Hindlimb muscle (tissue), 1 donor: ENCODE measurements at regions not wholly inside any gene's neighbourhood (a gene's known extent, or its start where the extent isn't known, plus 50 kb on each side); places are given as distances from the start of the nearest gene placed in this dataset.

ENCODE experiments used
- DNase-seq: peaks from one replicate; pipeline ENCODE4 v3.0.0-alpha.2; 2013

DNA sequence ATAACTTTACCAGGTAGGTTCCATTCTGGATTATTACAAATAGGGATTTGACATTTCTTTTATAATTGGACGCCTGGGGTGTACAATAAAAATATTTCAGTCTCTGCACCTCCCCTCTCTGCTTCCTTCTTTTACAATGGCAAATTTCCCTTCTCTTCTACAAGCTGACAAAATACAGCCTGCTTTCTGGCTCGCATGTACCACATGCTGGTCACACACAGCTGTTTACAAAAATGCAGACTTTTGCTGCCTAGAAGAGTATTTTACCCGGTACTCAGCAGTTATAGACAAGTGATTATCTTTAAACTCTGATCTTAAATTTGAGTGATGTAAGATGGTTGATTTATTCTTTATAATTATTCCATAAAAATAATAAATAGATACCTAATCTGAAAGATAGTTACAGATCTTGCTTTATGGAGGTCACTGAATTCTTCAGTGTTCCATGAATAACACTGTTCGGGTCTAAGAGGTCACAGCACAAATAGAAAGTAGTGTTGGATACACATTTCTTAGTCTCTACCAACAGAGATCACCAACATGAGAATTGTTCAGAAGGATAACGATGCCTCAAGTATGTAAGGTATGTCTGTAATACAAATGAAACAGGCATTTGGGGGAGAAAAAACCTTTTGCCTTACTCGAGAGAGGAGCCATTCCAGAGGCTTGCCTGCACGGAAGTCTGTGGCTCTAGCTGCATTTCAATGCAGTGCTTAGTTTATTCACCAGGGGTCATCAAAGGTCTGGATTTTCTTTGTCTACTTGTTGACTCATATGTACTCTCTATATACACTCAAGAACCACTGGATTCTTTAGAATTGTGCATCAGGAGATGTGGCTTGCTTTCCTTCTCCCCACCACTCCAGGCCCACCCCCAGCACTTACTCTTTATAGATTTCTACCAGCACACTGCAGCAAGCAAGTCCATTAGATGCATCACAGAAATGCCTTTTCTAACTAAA is 206.6 kb upstream of the RFX3 start:
- peak; percentile 68 for DNase-seq

- no peak for DNase-seq
These were observed 204.7 kb upstream of the RFX3 start for GRCh38 chr9:3730511-3730922.

DNA sequence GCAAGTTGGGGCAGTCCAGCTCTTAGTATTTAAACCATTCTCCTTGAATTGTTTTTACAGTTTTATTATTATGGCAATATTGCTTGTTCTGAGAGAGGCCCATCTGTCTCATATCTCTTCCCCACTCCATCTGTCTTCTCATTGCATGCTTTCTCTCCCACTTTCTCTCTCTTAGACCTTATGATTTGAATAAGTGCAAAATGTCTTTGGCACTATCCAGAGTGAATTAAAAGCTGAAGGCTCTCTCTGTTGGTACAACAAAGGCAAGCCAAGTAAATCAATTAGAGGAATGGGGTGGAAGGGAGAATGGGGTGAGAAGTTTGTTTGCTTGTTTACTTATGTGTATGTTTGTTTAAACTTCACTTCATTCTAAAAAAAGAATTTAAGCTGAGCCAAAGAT is 195.3 kb upstream of the RFX3 start:
- no peak for DNase-seq

GRCh38 chr9:3719286-3719685 is 193.5 kb upstream of the RFX3 start:
- DNase-seq, result no peak

GRCh38 chr9:3716415-3716814 is 190.6 kb upstream of the RFX3 start:
- no peak for DNase-seq

DNA sequence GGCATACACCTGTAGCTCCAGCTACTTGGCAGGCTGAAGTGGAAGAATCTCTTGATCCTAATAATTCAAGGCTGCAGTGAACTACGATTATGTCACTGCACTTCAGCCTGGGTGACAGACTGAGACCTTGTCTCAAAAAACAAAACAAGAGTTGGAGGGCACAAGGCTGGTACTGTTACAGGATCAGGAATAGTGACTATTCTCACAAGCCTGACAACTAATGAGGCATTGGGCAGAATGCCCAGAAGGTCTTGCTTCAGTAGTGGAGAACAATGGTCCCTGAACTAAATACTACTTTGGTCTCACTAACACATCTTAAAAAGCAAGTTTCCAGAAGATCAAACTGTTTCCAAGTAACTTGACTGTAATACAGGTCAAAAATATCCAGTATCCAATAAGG is 182.9 kb upstream of the RFX3 start:
- no peak for DNase-seq

DNA sequence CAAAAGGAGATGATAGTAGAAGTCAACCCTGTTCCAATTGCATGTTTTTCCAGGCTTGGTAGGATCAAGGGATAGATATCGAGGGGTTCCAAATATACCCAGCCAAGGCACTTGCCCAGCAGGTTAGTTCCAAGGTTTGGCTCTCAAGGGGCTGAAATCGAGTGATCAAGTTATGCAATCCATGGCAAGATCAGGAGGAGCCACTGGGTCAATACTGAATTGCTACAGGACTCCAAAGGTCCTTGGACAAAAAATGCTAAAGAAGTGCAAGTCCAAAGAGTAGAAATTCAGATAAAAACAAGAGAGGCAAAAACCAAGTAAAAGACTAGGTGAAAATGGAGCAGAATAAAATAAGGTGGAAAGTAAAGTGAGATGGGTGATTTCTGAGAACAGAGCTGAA is 179.1 kb upstream of the RFX3 start:
- DNase-seq, result no peak

- DNase-seq, result no peak
These were observed 175.0 kb upstream of the RFX3 start for GRCh38 chr9:3700772-3701171.

- DNase-seq, result no peak
These were observed 174.1 kb upstream of the RFX3 start for GRCh38 chr9:3699883-3700282.

- DNase-seq, result no peak
These were observed 172.7 kb upstream of the RFX3 start for GRCh38 chr9:3698531-3698930.

DNA sequence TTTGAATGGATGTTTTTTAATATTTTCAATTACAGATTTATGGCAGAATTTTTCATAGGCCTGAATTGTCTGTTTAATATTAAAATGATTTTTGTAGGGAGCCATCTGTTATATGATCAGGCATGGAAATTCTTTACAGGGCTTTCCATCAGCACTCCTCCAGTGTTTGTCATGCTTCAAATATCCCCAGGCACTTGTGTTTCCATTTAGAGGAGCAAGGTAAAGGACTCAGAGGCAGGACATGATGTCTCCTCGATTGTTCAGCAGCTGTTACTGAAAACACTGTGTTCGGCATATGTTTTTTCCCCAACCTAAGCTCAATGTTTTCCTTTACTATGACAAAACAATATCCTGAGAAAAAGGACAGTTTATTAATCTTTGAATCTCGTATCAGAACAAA is 172.3 kb upstream of the RFX3 start:
- no peak for DNase-seq

- DNase-seq, result no peak
These were observed 170.6 kb upstream of the RFX3 start for GRCh38 chr9:3696368-3696767.

DNA sequence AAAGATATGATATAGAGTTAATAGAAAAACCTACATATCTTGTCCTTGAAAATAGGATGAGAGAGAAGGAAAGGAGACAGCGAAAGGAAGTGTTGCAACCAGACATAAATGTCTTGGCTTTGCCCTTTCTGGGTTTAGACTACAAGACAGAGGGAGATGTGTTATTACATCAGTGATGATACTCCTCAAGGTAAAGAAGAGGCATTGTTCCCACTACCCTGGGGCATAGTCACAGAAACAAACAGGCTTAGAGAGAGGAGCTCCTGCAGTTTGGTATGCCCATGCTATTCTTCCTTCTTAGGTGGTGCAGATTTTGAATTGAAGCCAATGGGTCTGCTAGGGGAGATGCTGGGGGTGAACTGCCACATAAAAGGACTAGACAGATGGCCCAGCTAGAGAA is 166.8 kb upstream of the RFX3 start:
- DNase-seq, result no peak

DNA sequence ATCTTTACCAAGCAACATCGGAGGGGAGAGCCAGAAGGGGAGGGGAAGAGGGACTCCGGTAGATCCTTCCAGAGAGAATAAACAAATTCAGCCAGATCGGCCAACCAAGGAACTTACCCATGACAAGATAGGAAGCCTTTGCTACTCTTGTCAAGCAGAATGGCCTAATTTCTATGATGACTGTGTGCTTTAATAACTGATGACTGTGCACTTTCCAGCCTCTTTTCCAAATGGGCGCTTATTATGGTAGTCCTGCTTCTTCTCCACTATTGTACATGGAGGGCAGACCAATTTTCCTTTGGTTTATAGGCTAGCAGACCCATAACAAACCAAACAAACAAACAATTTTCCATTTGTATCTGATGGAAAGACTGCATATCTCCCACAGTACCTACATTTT is 163.8 kb upstream of the RFX3 start:
- DNase-seq, result no peak

- no peak for DNase-seq
These were observed 161.3 kb upstream of the RFX3 start for GRCh38 chr9:3687145-3687544.

DNA sequence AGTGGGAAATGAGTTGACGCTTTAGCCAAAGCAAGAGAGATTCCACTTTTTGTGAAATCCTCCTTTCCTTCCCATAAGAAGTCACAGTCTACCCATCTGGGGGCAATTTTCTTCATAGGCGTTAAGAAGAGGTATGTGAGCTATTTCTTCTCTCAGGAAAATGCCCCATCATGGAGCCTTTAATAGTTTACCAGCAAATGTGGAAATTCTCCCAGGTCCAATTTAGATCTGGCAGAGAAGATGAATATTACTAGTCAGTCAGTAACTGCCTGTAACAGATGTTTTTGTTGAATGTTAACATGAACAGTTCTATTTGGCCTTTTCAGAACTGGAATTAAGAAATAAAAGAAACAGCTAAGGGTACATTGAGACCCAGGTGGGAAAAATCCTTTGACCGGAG is 156.4 kb upstream of the RFX3 start:
- peak; percentile 6 for DNase-seq

- no peak for DNase-seq
These were observed 151.7 kb upstream of the RFX3 start for GRCh38 chr9:3677541-3677940.

GRCh38 chr9:3676766-3677165 is 151.0 kb upstream of the RFX3 start:
- DNase-seq, result no peak

DNA sequence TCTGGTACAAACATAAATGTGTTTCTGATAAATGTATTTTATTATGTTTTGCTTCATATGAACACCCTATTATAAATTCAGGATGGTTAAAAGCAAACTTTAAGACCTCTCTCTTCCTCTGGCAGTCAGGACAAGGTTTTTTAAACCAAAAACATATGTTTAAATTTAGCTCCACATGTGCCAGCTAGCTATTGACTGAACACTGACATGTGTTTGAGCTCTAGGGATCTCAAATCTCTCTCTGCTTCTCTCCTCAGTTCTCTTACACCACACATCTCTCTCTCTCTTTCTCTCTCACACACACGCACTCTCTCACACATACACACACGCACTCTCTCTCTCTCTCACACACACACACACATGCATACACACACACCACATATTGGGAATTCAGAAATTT is 150.1 kb upstream of the RFX3 start:
- DNase-seq, result no peak

DNA sequence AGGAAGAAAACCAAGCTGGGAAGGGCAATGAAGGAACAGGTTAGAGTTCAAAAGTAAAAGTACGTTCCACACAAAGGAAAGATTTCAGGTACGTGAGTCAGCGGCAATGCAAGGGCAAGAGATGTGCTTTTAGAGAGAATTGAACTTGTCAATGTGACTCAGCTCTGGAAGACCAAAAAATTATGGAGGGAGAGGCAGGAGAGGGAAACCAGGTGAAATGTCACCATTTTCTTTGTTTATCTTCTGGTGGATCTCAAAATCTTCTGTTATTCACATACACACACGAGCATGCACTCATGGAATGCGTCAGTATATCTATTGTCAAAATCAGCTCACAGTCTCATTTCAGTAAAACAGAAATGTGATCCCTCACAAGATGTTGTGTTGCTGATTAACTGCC is 148.8 kb upstream of the RFX3 start:
- DNase-seq, result no peak

DNA sequence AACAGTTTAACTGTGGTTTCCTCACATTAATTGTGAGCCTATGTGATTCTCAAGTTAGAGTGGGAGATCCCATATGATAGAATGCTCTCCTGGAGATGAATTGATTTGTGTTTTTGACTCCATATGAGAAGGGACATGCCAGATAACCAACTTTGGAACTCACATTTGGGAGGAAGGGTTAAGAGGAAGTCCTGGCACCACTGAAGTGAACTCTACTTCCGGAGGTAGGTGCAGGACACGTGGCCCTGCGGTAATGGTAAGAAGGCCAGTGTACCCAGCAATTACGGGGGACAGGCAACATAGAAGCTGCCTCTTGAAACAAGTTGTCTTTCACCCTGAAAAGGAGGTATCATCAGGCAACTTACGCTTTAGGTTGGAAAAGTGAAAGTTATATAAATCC is 146.6 kb upstream of the RFX3 start:
- DNase-seq, result no peak

- peak; percentile 10 for DNase-seq
These were observed 138.2 kb upstream of the RFX3 start for GRCh38 chr9:3664044-3664443.

- DNase-seq, result no peak
These were observed 136.9 kb upstream of the RFX3 start for GRCh38 chr9:3662671-3663070.

GRCh38 chr9:3660936-3661335 is 135.1 kb upstream of the RFX3 start:
- DNase-seq, result no peak

- no peak for DNase-seq
These were observed 133.8 kb upstream of the RFX3 start for GRCh38 chr9:3659647-3660046.
